ENCODE measurements at regions not wholly inside any gene's neighbourhood (a gene's known extent, or its start where the extent isn't known, plus 50 kb on each side); places are given as distances from the start of the nearest gene placed in this dataset.

GRCh38 chr5:74952406-74952805 lies 86.2 kb upstream of the FAM169A start:
- no peaks in the 10 kb centered on the region for H3K9me3 ChIP-seq (ENCODE audit: low read depth)
- no peaks in the 10 kb centered on the region for H3K79me2 ChIP-seq
- no peaks in the 10 kb centered on the region for H3K36me3 ChIP-seq (replicated peaks; ENCODE audit: insufficient read depth, low read depth)
- no peaks in the 10 kb centered on the region for H3K27me3 ChIP-seq
- TF ChIP-seq EZH2 (IDR thresholded peaks at IDR 0.05; ENCODE audit: borderline replicate concordance): no peak
- TF ChIP-seq EZH2phosphoT487 (IDR thresholded peaks at IDR 0.05; ENCODE audit: low read depth, severe bottlenecking, unreplicated experiment): no peak
- no peak for TF ChIP-seq CTCF (IDR thresholded peaks at IDR 0.05; ENCODE audit: poor library complexity)
- H3K4me3 ChIP-seq: no peak overlapping the region
- no peaks in the 10 kb centered on the region for H3K9me2 ChIP-seq (replicated peaks; ENCODE audit: insufficient read depth)
- 83% methylated on average over 4 of the region's 4 CpGs for WGBS (ENCODE audit: low lambda C conversion rate, missing lambda C conversion rate)
- H3K4me2 ChIP-seq: no peak overlapping the region
- DNase-seq (ENCODE audit: low spot score): no peak
- peak overlapping the region; percentile 24 for H3K27ac ChIP-seq
- no peaks in the 10 kb centered on the region for H4K20me1 ChIP-seq (ENCODE audit: insufficient read depth, poor library complexity, severe bottlenecking)
- H2AFZ ChIP-seq: no peak overlapping the region
- peaks cover 58% of the 10 kb centered on the region for H3K4me1 ChIP-seq (ENCODE audit: insufficient read depth)

GRCh38 chr5:74951865-74952264 lies 85.7 kb upstream of the FAM169A start:
- H3K27me3 ChIP-seq: no peaks in the 10 kb centered on the region
- no peaks in the 10 kb centered on the region for H3K9me3 ChIP-seq (ENCODE audit: low read depth)
- no peak for TF ChIP-seq EZH2 (IDR thresholded peaks at IDR 0.05; ENCODE audit: borderline replicate concordance)
- TF ChIP-seq CTCF (IDR thresholded peaks at IDR 0.05; ENCODE audit: poor library complexity): no peak
- TF ChIP-seq EZH2phosphoT487 (IDR thresholded peaks at IDR 0.05; ENCODE audit: low read depth, severe bottlenecking, unreplicated experiment): no peak
- no peaks in the 10 kb centered on the region for H3K36me3 ChIP-seq (replicated peaks; ENCODE audit: insufficient read depth, low read depth)
- no peak overlapping the region for H3K4me2 ChIP-seq
- H3K4me1 ChIP-seq (ENCODE audit: insufficient read depth): peaks cover 59% of the 10 kb centered on the region
- no peaks in the 10 kb centered on the region for H3K9me2 ChIP-seq (replicated peaks; ENCODE audit: insufficient read depth)
- H2AFZ ChIP-seq: no peak overlapping the region
- H3K79me2 ChIP-seq: no peaks in the 10 kb centered on the region
- H3K27ac ChIP-seq: peak overlapping the region; percentile 14
- peak; percentile 28 for DNase-seq (ENCODE audit: low spot score)
- H4K20me1 ChIP-seq (ENCODE audit: insufficient read depth, poor library complexity, severe bottlenecking): no peaks in the 10 kb centered on the region
- H3K4me3 ChIP-seq: no peak overlapping the region

GRCh38 chr5:74950836-74951515 lies 84.8 kb upstream of the FAM169A start:
- Histone ChIP-seq H3K9me3 (ENCODE audit: low read depth) (no peaks in the 10 kb centered on the region), H4K20me1 (ENCODE audit: insufficient read depth, poor library complexity, severe bottlenecking) (no peaks in the 10 kb centered on the region), H2AFZ (no peak overlapping the region), H3K4me2 (no peak overlapping the region), H3K27me3 (no peaks in the 10 kb centered on the region), H3K4me3 (no peak overlapping the region), H3K9me2 (replicated peaks; ENCODE audit: insufficient read depth) (no peaks in the 10 kb centered on the region), H3K4me1 (ENCODE audit: insufficient read depth) (peaks cover 56% of the 10 kb centered on the region), H3K36me3 (replicated peaks; ENCODE audit: insufficient read depth, low read depth) (no peaks in the 10 kb centered on the region), H3K27ac (peak overlapping the region; percentile 14), H3K79me2 (no peaks in the 10 kb centered on the region)
- no peak for TF ChIP-seq CTCF (IDR thresholded peaks at IDR 0.05; ENCODE audit: poor library complexity)
- TF ChIP-seq EZH2phosphoT487 (IDR thresholded peaks at IDR 0.05; ENCODE audit: low read depth, severe bottlenecking, unreplicated experiment): no peak
- no peak for TF ChIP-seq EZH2 (IDR thresholded peaks at IDR 0.05; ENCODE audit: borderline replicate concordance)
- no peak for DNase-seq (ENCODE audit: low spot score)
- 83% methylated on average over 1 of the region's 1 CpG for WGBS (ENCODE audit: low lambda C conversion rate, missing lambda C conversion rate)
